ENCODE measurements at regions not wholly inside any gene's neighbourhood (a gene's known extent, or its start where the extent isn't known, plus 50 kb on each side); places are given as distances from the start of the nearest gene placed in this dataset.

DNA sequence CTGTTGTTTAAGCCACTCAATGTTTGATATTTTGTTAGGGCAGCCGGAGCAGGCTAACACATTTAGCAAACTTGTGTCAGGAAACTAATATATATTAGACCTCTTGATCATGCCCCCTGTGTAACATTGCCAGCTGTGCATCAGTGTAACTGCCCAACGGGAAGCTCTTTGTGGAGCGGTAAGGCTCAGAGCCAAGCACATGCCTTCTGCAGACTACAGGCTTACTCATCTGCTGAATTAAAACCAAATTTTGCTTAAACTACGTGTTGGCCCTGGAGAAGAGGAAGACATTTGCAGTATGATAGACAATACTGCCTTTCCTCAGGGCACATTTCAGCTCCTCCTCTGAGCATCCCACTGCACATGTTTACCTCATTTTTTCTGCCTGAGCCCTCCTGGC is 50.5 kb upstream of the KCNMB2 start:
- no peak for DNase-seq (ENCODE audit: low read depth)
- Histone ChIP-seq H3K36me3 (ENCODE audit: control insufficient read depth, insufficient read depth, low read length) (no peaks in the 10 kb centered on the region), H3K4me3 (ENCODE audit: low read depth, low read length) (no peak overlapping the region), H3K27me3 (ENCODE audit: control insufficient read depth, insufficient read depth, low read length) (no peaks in the 10 kb centered on the region)
- TF ChIP-seq CTCF (IDR thresholded peaks at IDR 0.05; ENCODE audit: insufficient read depth, low read length, severe bottlenecking), result no peak
- FAIRE-seq, result no peak
